ENCODE measurements at regions not wholly inside any gene's neighbourhood (a gene's known extent, or its start where the extent isn't known, plus 50 kb on each side); places are given as distances from the start of the nearest gene placed in this dataset.

GRCh38 chr5:3996707-3997336 is 401.2 kb downstream of the IRX1 start:
- TF ChIP-seq ZNF140 (tag by site-specific recombination; IDR thresholded peaks at IDR 0.05) (no peak), ZNF335 (tag by site-specific recombination; conservative IDR thresholded peaks at IDR 0.05) (no peak), ZBTB11 (tag by site-specific recombination; conservative IDR thresholded peaks at IDR 0.05; ENCODE audit: low read depth) (no peak), REST (tag by site-specific recombination; IDR thresholded peaks at IDR 0.05) (no peak), ZNF133 (tag by site-specific recombination; IDR thresholded peaks at IDR 0.05) (no peak), ZNF843 (tag by site-specific recombination; IDR thresholded peaks at IDR 0.05) (no peak), ZNF394 (tag by site-specific recombination; IDR thresholded peaks at IDR 0.05; ENCODE audit: borderline replicate concordance) (no peak), ZNF341 (tag by site-specific recombination; IDR thresholded peaks at IDR 0.05; ENCODE audit: low read depth) (no peak), ZIC2 (tag by site-specific recombination; IDR thresholded peaks at IDR 0.05) (no peak)
